ENCODE measurements at regions not wholly inside any gene's neighbourhood (a gene's known extent, or its start where the extent isn't known, plus 50 kb on each side); places are given as distances from the start of the nearest gene placed in this dataset.

- Histone ChIP-seq H3K27me3 (no peaks in the 10 kb centered on the region), H3K9me3 (peaks cover 8 to 16% of the 10 kb centered on the region in 2 donors), H3K27ac (no peak overlapping the region), H3K36me3 (no peaks in the 10 kb centered on the region), H3K4me3 (no peak overlapping the region), H3K4me1 (no peaks in the 10 kb centered on the region)
- TF ChIP-seq, protein P1, sequence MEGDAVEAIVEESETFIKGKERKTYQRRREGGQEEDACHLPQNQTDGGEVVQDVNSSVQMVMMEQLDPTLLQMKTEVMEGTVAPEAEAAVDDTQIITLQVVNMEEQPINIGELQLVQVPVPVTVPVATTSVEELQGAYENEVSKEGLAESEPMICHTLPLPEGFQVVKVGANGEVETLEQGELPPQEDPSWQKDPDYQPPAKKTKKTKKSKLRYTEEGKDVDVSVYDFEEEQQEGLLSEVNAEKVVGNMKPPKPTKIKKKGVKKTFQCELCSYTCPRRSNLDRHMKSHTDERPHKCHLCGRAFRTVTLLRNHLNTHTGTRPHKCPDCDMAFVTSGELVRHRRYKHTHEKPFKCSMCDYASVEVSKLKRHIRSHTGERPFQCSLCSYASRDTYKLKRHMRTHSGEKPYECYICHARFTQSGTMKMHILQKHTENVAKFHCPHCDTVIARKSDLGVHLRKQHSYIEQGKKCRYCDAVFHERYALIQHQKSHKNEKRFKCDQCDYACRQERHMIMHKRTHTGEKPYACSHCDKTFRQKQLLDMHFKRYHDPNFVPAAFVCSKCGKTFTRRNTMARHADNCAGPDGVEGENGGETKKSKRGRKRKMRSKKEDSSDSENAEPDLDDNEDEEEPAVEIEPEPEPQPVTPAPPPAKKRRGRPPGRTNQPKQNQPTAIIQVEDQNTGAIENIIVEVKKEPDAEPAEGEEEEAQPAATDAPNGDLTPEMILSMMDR (IDR thresholded peaks at IDR 0.05): no peak
- no peak for DNase-seq (ENCODE audit: low spot score)
Measured at GRCh38 chrX:57848857-57849256, 61.4 kb downstream of the ZXDA start.

DNA sequence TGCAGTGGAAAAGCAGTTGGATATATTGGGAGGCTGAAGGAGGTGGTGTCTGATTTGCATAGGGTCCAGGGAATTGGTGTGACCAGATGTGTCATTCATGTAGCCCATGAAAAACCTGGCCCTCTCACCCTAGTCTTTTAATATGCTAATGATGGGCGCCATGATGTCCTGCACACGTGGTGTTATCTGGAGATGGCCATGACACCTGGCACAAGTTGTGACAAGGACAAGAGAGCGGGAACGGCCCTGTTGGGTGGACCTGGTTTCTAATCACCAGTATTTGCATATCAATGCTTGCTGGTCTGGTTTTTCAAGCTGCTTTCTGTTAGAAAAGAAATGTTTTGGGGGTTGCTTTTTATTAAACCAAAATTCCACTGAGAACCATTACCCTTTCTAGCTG is 87.4 kb downstream of the ZXDA start:
- Histone ChIP-seq H3K27ac (no peak overlapping the region), H3K27me3 (no peaks in the 10 kb centered on the region), H3K4me1 (no peaks in the 10 kb centered on the region), H3K36me3 (no peaks in the 10 kb centered on the region), H3K4me3 (no peak overlapping the region), H3K9me3 (no peaks in the 10 kb centered on the region)
- TF ChIP-seq, protein P1 (IDR thresholded peaks at IDR 0.05): no peak
- no peak for DNase-seq (ENCODE audit: low spot score)

DNA sequence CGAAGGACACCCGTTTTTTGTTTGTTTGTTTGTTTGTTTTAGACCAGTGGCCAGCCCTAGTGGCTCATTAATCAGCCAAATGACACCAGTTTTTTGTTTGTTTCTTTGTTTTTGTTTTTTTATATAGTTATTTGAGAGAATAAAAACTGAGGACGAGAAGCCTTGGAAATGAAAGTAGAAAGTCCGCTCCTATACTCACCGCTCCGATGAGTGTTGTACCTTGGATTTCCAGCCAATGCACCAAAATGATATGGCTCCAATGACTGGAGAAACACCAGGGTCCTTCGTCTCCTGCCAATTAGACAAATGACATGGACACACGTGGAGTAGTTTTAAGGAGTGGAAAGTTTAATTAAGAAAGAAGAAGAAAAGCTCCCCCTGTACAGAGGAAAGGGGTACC is 87.9 kb downstream of the ZXDA start:
- Histone ChIP-seq H3K36me3 (no peaks in the 10 kb centered on the region), H3K4me1 (no peaks in the 10 kb centered on the region), H3K4me3 (peak overlapping the region in 1 of 2 donors; percentile 23), H3K9me3 (no peaks in the 10 kb centered on the region), H3K27ac (no peak overlapping the region), H3K27me3 (no peaks in the 10 kb centered on the region)
- TF ChIP-seq, protein P1 (IDR thresholded peaks at IDR 0.05): no peak
- DNase-seq (ENCODE audit: low spot score): no peak

- TF ChIP-seq, protein P1 (IDR thresholded peaks at IDR 0.05): peak; percentile 21 to 72
- no peaks in the 10 kb centered on the region for H3K4me1 ChIP-seq
- no peak overlapping the region for H3K27ac ChIP-seq
- no peak for DNase-seq (ENCODE audit: low spot score)
- no peaks in the 10 kb centered on the region for H3K27me3 ChIP-seq
- H3K4me3 ChIP-seq: peak overlapping the region in 1 of 2 donors; percentile 23
- H3K36me3 ChIP-seq: no peaks in the 10 kb centered on the region
- H3K9me3 ChIP-seq: no peaks in the 10 kb centered on the region
Measured at GRCh38 chrX:57821703-57822387, 88.4 kb downstream of the ZXDA start.

GRCh38 chrX:57817302-57817701 is 93.0 kb downstream of the ZXDA start:
- H3K4me3 ChIP-seq: no peak overlapping the region
- no peaks in the 10 kb centered on the region for H3K36me3 ChIP-seq
- H3K4me1 ChIP-seq: no peaks in the 10 kb centered on the region
- no peak for DNase-seq (ENCODE audit: low spot score)
- H3K9me3 ChIP-seq: peaks cover 0 to 4% of the 10 kb centered on the region in 2 donors
- TF ChIP-seq, protein P1 (IDR thresholded peaks at IDR 0.05): peak; percentile 27 to 59
- H3K27me3 ChIP-seq: peaks cover 0 to 4% of the 10 kb centered on the region in 2 donors
- no peak overlapping the region for H3K27ac ChIP-seq

- Histone ChIP-seq H3K27me3 (no peaks in the 10 kb centered on the region), H3K36me3 (no peaks in the 10 kb centered on the region)
- TF ChIP-seq, protein P1 (IDR thresholded peaks at IDR 0.05): no peak
Measured at GRCh38 chrX:57772637-57773036, 92.6 kb upstream of the NLRP2B start.

More at GRCh38 chrX:57772637-57773036, 92.6 kb upstream of the NLRP2B start:
- no peak for DNase-seq (ENCODE audit: low spot score)
- H3K4me3 ChIP-seq: no peak overlapping the region
- no peaks in the 10 kb centered on the region for H3K4me1 ChIP-seq
- no peak overlapping the region for H3K27ac ChIP-seq
- no peaks in the 10 kb centered on the region for H3K9me3 ChIP-seq
